Testis (tissue), 2 donors: ENCODE measurements at regions not wholly inside any gene's neighbourhood (a gene's known extent, or its start where the extent isn't known, plus 50 kb on each side); places are given as distances from the start of the nearest gene placed in this dataset.
A peak's percentile ranks its signal among the peaks of the same experiment; 100 is the strongest.

ENCODE experiments used
- DNase-seq: peaks from one replicate; pipeline ENCODE4 v3.0.0-alpha.2; 2019
- H3K27ac ChIP-seq, 2 donors: fragments of 200-600 bp; sonication (generic); one replicate each; pipeline ENCODE4 v1.5.1; 2019
- H3K27me3 ChIP-seq: fragments of 200-600 bp; sonication (generic); one replicate; pipeline ENCODE4 v1.5.1; 2019
- H3K36me3 ChIP-seq: fragments of 200-600 bp; sonication (generic); one replicate; pipeline ENCODE4 v1.5.1; 2017; ENCODE audit warnings: low read depth; ENCODE audit errors: missing control alignments
- H3K4me1 ChIP-seq: fragments of 200-600 bp; sonication (generic); one replicate; pipeline ENCODE4 v1.5.1; 2019
- H3K4me3 ChIP-seq, 2 donors: fragments of 200-600 bp; sonication (generic); one replicate each; pipeline ENCODE4 v1.5.1; 2017 to 2019
- H3K9me3 ChIP-seq: fragments of 200-600 bp; sonication (generic); one replicate; pipeline ENCODE4 v1.5.1; 2017
- POLR2A ChIP-seq: fragments of 450-650 bp; IDR thresholded peaks from one replicate; pipeline ENCODE4 v1.6.1; 2017; ENCODE audit warnings: antibody characterized with exemption, mild to moderate bottlenecking, moderate library complexity
- WGBS, 2 donors: methylation state at CpG; one replicate each; pipeline ENCODE4 v1.1.5; 2018; 5-methylcytosine and 5-hydroxymethylcytosine counted together
- intact Hi-C: fragments of 100-400 bp; cut with DNase I; formaldehyde crosslinking; loops from one replicate; pipeline ENCODE4 v1.15.1; 2023; ENCODE audit warnings: low total_unique reads
- TF ChIP-seq, protein P1 (sequence below), 3 experiments: fragments of 450-650 bp in 2 of 3; fragments of 200-600 bp in 1 of 3; sonication (generic) in 1 of 3; IDR thresholded peaks; one replicate each; pipeline ENCODE4 v1.5.1; 2016 to 2019; ENCODE audit warnings: antibody characterized with exemption in 3 of 3, mild to moderate bottlenecking in 2 of 3, moderate library complexity in 1 of 3

DNA sequence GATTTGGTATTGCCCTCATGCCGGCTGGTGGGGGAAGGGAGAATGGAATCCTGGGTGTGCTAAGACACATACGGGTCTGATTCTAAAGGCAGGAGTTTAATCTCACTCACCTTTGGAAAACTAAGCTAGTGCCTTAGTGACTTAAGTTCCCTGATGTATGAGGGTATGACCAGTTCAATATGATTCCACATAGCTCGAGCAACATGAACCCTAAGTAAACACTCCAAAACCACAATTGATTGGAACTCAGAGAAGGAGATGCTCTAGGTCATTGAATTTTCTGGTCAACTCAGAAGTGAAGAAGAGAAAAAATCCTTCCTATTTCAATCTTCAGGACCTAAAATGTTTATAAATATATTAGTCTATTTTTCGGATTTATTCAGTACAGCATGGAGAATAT lies 420.1 kb upstream of the INTU start:
- peak overlapping the region; percentile 63 to 72 for H3K27ac ChIP-seq

DNA sequence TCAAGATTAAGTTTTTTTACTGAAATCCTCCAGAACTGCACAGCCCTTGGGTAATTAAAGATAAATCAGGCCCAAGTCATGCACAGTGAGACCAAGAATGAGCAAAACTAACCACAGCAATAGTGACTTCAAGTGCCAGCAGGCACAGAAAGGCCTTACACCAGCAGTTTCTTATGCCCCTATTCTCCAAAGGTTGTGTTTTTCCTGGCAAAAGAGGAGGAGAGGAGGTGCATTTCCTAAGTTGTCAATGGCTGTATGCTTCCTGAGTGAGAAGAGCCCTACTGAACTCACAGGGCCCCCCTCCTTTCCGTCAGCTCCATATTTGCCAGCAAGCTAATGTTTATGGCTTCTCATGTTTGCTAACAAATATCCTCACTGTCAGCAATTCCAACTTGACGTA lies 418.7 kb upstream of the INTU start:
- 42 to 50% methylated on average over 2 of the region's 2 CpGs for WGBS, 2 donors
- DNase-seq = peak; percentile 42
- intact Hi-C loops = no loop called here
- TF ChIP-seq, protein P1, sequence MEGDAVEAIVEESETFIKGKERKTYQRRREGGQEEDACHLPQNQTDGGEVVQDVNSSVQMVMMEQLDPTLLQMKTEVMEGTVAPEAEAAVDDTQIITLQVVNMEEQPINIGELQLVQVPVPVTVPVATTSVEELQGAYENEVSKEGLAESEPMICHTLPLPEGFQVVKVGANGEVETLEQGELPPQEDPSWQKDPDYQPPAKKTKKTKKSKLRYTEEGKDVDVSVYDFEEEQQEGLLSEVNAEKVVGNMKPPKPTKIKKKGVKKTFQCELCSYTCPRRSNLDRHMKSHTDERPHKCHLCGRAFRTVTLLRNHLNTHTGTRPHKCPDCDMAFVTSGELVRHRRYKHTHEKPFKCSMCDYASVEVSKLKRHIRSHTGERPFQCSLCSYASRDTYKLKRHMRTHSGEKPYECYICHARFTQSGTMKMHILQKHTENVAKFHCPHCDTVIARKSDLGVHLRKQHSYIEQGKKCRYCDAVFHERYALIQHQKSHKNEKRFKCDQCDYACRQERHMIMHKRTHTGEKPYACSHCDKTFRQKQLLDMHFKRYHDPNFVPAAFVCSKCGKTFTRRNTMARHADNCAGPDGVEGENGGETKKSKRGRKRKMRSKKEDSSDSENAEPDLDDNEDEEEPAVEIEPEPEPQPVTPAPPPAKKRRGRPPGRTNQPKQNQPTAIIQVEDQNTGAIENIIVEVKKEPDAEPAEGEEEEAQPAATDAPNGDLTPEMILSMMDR (IDR thresholded peaks at IDR 0.05) = no peak
- TF ChIP-seq POLR2A = no peak
- H3K9me3 ChIP-seq = no peaks in the 10 kb centered on the region
- H3K36me3 ChIP-seq = no peaks in the 10 kb centered on the region
- peak overlapping the region in 1 of 2 donors; percentile 63 for H3K27ac ChIP-seq
- H3K4me1 ChIP-seq = peaks cover 36% of the 10 kb centered on the region
- no peaks in the 10 kb centered on the region for H3K27me3 ChIP-seq
- H3K4me3 ChIP-seq = no peak overlapping the region

More for the DNA sequence above, 420.1 kb upstream of the INTU start:
- 64 to 69% methylated on average over 4 of the region's 4 CpGs for WGBS, 2 donors
- DNase-seq = no peak
- no peak overlapping the region for H3K4me3 ChIP-seq
- no peaks in the 10 kb centered on the region for H3K9me3 ChIP-seq
- no peaks in the 10 kb centered on the region for H3K27me3 ChIP-seq
- H3K4me1 ChIP-seq = peaks cover 36% of the 10 kb centered on the region
- intact Hi-C loops = no loop called here
- no peak for TF ChIP-seq POLR2A
- TF ChIP-seq, protein P1 (IDR thresholded peaks at IDR 0.05) = no peak
- no peaks in the 10 kb centered on the region for H3K36me3 ChIP-seq

DNA sequence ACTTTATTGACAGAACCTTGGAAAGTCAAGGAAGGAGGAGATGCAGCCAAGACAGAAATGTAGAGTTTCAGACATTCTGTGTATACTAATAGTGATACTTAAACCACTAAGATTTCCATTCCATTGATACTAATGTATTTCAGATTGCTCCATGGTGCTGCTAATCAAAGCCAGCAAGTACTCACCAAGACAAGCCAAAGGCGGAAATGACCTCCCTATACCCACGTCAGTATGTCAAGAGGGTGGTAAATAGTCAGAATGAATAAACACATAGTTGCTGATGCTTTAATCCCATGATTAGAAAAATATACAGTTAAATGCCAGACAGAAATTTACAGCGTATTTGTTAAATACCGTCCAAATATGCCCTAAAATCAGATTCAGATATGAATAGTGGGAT lies 417.8 kb upstream of the INTU start:
- H3K27ac ChIP-seq = no peak overlapping the region
- no peak overlapping the region for H3K4me3 ChIP-seq
- no peak for DNase-seq
- no peak for TF ChIP-seq POLR2A
- TF ChIP-seq, protein P1 (IDR thresholded peaks at IDR 0.05) = no peak
- no peaks in the 10 kb centered on the region for H3K27me3 ChIP-seq
- no peaks in the 10 kb centered on the region for H3K9me3 ChIP-seq
- no peaks in the 10 kb centered on the region for H3K36me3 ChIP-seq
- WGBS, 2 donors = 78 to 85% methylated on average over 4 of the region's 4 CpGs
- intact Hi-C loops = no loop called here
- peaks cover 36% of the 10 kb centered on the region for H3K4me1 ChIP-seq

DNA sequence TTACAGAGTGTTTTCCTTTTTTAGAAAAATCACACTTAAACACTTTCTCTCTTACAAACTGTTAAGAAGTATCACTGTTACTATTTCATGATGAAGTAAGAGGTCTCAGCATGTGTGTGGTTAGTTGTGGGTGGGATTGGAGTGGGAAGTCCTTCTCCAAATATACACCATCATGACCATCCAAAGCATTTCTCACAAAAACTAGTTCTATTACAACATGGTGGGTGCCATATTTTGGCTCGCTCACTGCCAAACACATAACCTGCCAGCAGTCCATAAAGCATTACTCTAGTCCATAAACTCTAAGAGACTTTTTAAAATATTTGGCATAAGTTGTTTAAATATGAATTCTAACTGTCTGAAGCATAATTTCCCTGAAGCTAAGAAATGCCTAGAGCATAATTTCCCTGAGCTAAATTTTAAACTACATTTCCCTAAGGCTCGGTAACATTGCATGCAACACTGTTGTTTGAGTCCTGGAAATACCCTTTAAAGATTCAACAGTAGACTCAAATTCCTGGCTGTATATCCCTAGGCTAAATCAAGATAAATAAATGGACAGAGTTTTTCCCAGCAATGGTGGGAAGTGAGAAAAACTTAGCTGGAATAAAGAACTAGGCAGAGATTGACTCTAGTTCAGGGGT lies 415.0 kb upstream of the INTU start:
- WGBS, 2 donors = 73 to 90% methylated on average over 2 of the region's 2 CpGs
- no peaks in the 10 kb centered on the region for H3K27me3 ChIP-seq
- no peaks in the 10 kb centered on the region for H3K36me3 ChIP-seq
- H3K27ac ChIP-seq = no peak overlapping the region
- intact Hi-C loops = no loop called here
- no peak overlapping the region for H3K4me3 ChIP-seq
- no peak for DNase-seq
- TF ChIP-seq, protein P1 (IDR thresholded peaks at IDR 0.05) = no peak
- TF ChIP-seq POLR2A = no peak
- H3K9me3 ChIP-seq = no peaks in the 10 kb centered on the region
- H3K4me1 ChIP-seq = peaks cover 12% of the 10 kb centered on the region

DNA sequence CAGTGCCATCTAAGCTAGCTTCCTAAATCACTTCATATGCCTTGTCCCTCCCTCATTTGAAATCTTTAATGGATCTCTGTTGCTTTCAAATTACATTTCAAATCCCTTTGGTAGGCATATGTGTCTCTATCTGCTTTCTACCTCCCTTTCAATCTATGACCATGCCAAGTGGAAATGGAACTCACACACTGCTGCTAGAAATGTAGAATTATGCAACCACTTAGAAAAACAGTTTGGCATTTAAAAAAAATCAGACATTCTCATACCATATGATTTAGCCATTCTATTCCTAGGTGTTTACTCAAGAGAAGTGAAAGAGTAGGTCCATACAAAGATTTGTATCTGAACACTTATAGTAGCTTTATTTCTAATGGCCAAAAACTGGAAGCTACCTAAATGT lies 413.5 kb upstream of the INTU start:
- Histone ChIP-seq H3K27ac (no peak overlapping the region), H3K4me3 (no peak overlapping the region), H3K9me3 (no peaks in the 10 kb centered on the region), H3K4me1 (peaks cover 2% of the 10 kb centered on the region), H3K36me3 (no peaks in the 10 kb centered on the region), H3K27me3 (no peaks in the 10 kb centered on the region)
- intact Hi-C loops = no loop called here
- TF ChIP-seq, protein P1 (IDR thresholded peaks at IDR 0.05) = no peak
- no peak for TF ChIP-seq POLR2A
- no peak for DNase-seq
